ENCODE measurements at regions not wholly inside any gene's neighbourhood (a gene's known extent, or its start where the extent isn't known, plus 50 kb on each side); places are given as distances from the start of the nearest gene placed in this dataset.
A peak's percentile ranks its signal among the peaks of the same experiment; 100 is the strongest.
"Not testable (repeated sequence)": the region's sequence is repeated elsewhere in the genome, so short reads cannot be mapped to it uniquely, and the experiment has no call there.

GRCh38 chr2:2614452-2614851, 283.4 kb upstream of the MYT1L start:
- DNase-seq: no peak

- DNase-seq: peak; percentile 93
These were observed 282.5 kb upstream of the MYT1L start for GRCh38 chr2:2613279-2614199.

DNA sequence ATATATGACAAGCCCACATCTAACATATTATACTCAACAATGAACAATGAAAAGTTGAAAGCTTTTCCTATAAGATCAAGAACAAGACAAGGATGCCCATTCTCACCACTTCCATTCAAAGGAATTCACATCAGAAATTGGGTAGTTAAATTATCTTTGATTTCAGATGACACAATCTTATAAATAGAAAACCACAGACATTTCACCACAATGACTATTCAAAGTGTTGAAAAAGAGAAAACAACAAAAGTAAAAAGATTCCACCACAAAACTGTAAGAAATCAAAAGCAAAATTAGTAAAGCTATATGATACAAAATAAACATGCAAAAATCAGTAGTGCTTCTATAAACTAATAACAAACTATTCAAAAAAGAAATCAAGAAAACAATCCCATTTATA, 279.7 kb upstream of the MYT1L start:
- DNase-seq: no peak

DNA sequence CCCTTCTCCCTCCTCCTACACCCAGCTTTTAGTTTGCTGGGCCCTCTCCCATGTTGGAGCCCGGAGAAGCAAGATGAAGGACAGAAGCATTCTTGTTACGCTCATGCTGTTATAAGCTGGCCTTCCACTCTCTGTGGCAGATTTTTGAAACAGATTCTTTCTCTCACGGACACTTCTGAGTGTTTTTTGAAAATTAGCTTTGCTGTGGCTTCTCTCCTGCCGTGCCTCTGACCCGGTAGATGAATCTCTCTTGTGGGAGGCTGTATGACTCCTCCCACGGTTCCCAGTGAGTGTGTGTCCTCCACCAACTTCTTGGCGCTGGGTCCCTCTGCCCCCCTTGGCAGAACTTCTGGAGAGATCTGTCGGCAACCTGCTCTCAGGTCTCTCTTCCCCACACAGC, 269.3 kb upstream of the MYT1L start:
- DNase-seq: no peak

GRCh38 chr2:2599441-2599840, 268.4 kb upstream of the MYT1L start:
- DNase-seq: no peak

GRCh38 chr2:2597712-2598111, 266.6 kb upstream of the MYT1L start:
- DNase-seq: no peak

GRCh38 chr2:2591542-2591940, 260.5 kb upstream of the MYT1L start:
- DNase-seq: no peak

DNA sequence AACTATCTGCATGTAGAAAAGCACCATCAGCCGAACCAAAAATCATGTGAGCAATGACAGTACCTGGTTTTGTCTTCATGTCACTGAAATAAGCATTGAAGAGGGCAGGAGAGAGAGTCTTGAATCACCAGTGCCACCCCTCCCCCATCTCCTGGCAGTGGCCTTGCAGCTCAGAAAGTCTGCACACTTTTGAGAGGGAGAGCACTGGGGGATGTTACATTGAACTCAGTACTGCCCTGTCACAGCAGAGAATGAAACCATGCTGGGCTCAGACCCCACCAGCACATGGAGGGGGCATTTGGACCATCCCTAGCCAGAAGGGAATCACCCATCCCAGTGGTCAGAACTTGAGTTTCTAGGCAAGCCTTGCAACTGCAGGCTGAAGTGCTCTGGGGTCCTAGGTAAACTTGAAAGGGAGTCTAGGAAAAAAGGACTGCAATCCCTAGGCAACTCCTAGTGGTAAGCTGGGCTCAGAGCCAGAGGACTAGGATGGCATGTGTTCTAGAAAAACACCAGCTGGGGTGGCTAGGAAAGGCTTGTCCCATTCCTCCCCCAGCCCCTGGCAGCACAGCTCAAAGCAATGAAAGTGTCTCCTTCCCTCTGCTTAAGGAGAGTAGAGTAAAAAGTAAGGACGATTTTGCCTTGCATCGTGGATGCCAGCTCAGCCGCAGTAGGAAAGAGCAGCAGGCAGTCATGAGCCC, 259.9 kb upstream of the MYT1L start:
- no peak for DNase-seq

DNA sequence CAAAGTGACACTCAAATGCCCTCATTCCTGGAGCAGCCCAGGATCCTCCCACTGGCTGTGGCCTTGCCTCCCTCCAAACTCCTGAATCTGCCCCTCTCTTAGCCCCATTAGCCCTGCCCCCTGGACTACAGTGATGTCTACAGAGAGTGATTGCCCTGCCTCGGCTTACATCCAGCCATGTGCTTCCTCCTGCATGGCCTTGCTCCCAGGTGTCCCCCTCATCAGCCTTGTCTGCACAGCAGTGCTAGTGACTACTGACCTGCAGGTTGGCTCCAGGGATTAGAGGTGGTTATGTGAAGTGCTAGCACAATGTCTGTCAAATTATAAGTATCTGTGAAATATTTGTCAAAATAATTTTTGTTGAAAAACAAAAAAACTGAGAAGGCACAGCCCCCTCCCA, 259.1 kb upstream of the MYT1L start:
- DNase-seq: no peak

GRCh38 chr2:2588777-2589176, 257.7 kb upstream of the MYT1L start:
- no peak for DNase-seq

DNA sequence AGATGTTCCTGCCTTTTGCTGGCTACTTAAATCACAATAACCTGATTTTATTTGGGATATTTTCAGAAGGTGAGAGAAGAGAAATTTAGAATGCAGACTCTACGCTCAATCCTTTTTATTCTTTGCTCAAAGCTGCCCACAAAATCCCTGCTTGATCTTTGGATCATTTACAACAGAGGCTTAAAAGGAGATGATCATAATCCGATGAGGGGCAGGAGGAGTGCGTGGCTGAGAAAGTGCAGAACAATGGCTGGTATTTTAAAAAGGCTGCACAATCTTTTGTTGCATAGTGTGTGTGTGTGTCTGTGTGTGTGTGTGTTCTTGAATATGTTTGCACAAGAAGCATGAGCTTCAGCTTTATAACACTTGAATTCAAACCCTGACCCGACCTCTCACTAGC, 256.3 kb upstream of the MYT1L start:
- no peak for DNase-seq

GRCh38 chr2:2586931-2587330, 255.9 kb upstream of the MYT1L start:
- no peak for DNase-seq

GRCh38 chr2:2586068-2586776, 255.1 kb upstream of the MYT1L start:
- DNase-seq: no peak

GRCh38 chr2:2582998-2583545, 252.0 kb upstream of the MYT1L start:
- no peak for DNase-seq

DNA sequence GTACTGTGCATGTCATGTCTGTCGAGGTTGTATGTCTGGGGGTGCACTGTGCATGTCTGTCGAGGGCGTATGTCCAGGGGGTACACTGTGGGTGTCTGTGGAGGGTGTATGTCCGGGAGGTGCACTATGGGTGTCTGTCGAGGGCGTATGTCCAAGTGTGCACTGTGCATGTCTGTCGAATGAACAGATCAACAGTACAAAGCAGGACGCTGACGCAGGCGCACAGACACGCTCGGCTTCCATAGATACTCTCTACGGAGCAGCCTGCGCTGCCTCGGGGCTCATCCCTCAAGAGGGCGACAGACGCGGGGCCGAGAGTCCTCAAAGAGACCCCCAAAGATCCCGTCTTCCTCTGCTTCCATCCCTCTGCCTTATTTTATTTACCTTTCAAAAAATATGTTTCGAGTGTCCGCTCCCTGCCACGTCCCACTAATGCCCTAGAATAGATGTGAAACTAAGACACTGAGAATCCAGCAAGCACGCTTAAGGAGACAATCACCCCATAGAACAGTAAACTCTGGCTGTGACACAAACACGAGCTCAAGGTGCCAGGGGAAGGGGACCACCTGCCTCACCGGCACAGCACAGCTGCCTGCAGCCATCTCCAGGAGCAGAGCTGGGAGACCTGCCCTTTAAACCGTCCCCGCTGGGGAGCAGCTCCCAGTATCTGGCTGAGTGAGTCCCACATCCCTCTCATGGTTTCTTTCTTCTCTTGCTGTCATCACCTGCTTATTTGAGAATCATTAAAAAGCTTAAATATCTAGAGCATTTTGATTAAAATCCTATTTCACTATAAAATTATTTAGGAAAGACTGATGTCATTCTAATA, 250.5 kb upstream of the MYT1L start:
- DNase-seq: no peak

GRCh38 chr2:2580841-2581240, 249.8 kb upstream of the MYT1L start:
- DNase-seq: not testable (repeated sequence)

GRCh38 chr2:2580341-2580740, 249.3 kb upstream of the MYT1L start:
- DNase-seq: no peak

DNA sequence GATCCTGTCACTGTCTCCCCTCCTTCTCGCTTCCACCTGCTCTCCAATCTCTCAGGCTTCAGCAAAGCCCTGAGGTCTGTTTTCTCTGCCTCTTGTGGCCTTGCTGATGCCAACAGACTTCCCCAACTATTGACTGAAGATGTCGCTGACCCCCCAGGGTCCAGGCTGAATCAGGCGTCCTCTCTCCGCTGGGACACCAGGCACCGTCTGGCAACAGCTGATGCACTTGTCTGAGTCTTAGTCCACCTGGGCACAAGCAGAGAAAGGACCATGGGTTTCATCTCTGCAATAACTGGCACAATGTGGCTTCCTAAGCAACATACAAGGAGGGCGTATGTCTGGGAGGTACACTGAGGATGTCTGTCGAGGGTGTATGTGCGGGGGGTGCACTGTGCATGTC, 248.7 kb upstream of the MYT1L start:
- DNase-seq: no peak

- DNase-seq: no peak
These were observed 246.3 kb upstream of the MYT1L start for GRCh38 chr2:2577407-2577831.

- no peak for DNase-seq
These were observed 244.9 kb upstream of the MYT1L start for GRCh38 chr2:2575870-2576386.

GRCh38 chr2:2575181-2575577, 244.1 kb upstream of the MYT1L start:
- no peak for DNase-seq
